Heart right ventricle (tissue), 16 donors: ENCODE measurements at regions not wholly inside any gene's neighbourhood (a gene's known extent, or its start where the extent isn't known, plus 50 kb on each side); places are given as distances from the start of the nearest gene placed in this dataset.
"Not testable (repeated sequence)": the region's sequence is repeated elsewhere in the genome, so short reads cannot be mapped to it uniquely, and the experiment has no call there.

Source experiments
- ATAC-seq, 8 donors: fragments of 200-7000 bp; cut with Tn5 transposase; one replicate each; pipeline ENCODE4 v1.9.1; 2020; ENCODE audit warnings: mild to moderate bottlenecking in 8 of 8, moderate library complexity in 8 of 8, moderate number of reproducible peaks in 1 of 8
- DNase-seq, 2 donors: peaks; one replicate each; pipeline ENCODE4 v3.0.0-alpha.2; 2020
- H3K27ac ChIP-seq, 10 donors: fragments of 200-600 bp; sonication (generic) in 2 of 10; one replicate each; pipeline versions ENCODE4 v1.5.0 to v1.8.0; 2020 to 2022; ENCODE audit warnings: mild to moderate bottlenecking in 3 of 10
- H3K27me3 ChIP-seq, 7 donors: fragments of 200-600 bp; one replicate each; pipeline ENCODE4 v1.8.0; 2021 to 2022; ENCODE audit warnings: mild to moderate bottlenecking in 2 of 7
- H3K36me3 ChIP-seq, 9 donors: fragments of 200-600 bp; sonication (generic) in 1 of 9; one replicate each; pipeline versions ENCODE4 v1.5.0 to v1.8.0; 2020 to 2022; ENCODE audit warnings: mild to moderate bottlenecking in 2 of 9
- H3K4me1 ChIP-seq, 9 donors: fragments of 200-600 bp; sonication (generic) in 1 of 9; one replicate each; pipeline versions ENCODE4 v1.5.0 to v1.8.0; 2020 to 2022; ENCODE audit warnings: mild to moderate bottlenecking in 4 of 9
- H3K4me3 ChIP-seq, 10 donors: fragments of 200-600 bp; sonication (generic) in 2 of 10; one replicate each; pipeline versions ENCODE4 v1.5.0 to v1.8.0; 2020 to 2022; ENCODE audit warnings: mild to moderate bottlenecking in 7 of 10, moderate library complexity in 2 of 10
- H3K9me3 ChIP-seq, 11 donors: fragments of 200-600 bp in 10 of 11; sonication (generic) in 2 of 11; one replicate each; pipeline versions ENCODE4 v1.5.0 to v1.8.0; 2013 to 2022; ENCODE audit warnings: mild to moderate bottlenecking in 2 of 11, control low read depth in 1 of 11, moderate library complexity in 1 of 11
- CTCF ChIP-seq, 9 donors: fragments of 200-600 bp; sonication (generic) in 2 of 9; IDR thresholded peaks; one replicate each; pipeline versions ENCODE4 v1.5.0 to v1.8.0; 2021 to 2022; ENCODE audit warnings: antibody characterized with exemption in 9 of 9, mild to moderate bottlenecking in 5 of 9, moderate library complexity in 1 of 9
- WGBS, 2 donors: extraction: QIAGEN DNeasy Blood & Tissue Kit; methylation state at CpG; one replicate each; pipeline ENCODE4 v1.1.7; 2013; ENCODE audit warnings: inconsistent platforms in 1 of 2; 5-methylcytosine and 5-hydroxymethylcytosine counted together
- intact Hi-C, 10 donors: fragments of 100-400 bp; cut with DNase I; formaldehyde crosslinking; loops; one replicate each; pipeline versions ENCODE4 v1.11.1 to v1.14.2; 2022
- donor health status: Arrhythmogenic right ventricular cardiomyopathy.
- donor health status: ischemic (EF 13 %, LVEDD 7.1; RV severe dilation, severe dysfunction).
- donor health status: healthy with polysubstance abuse.
- donor health status: DM: no; HTN: yes; CAD: no.
- donor health status: DM: no; HTN: no; CAD: no.
- donor health status: ischemic (EF 25% LVEDD 6.9; RV normal size, moderate dysfunction).
- donor health status: ischemic (EF 25% LVEDD 5.7; RV mildly dilated, moderate dysfunction).
- donor health status: healthy.
- donor health status: DM: yes; HTN: yes; CAD: no.
- donor health status: Ischemic cardiomyopathy.
- donor health status: ischemic (EF 35%, LVEDD 5.7; RV mildly dilated, moderate dysfunction).
- donor health status: nonischemic (EF 11% LVEDD 7.7; RV severe dilation, severe dysfunction).
- donor health status: DM: yes; HTN: yes; CAD: no.
- donor health status: PGD.
- donor health status: ischemic (EF 29% LVEDD 5.4; RV normal size, mild dysfunction).
- donor health status: nonischemic (EF 23%, LVEDD 6.1; RV moderate dilation, normal function).

DNA sequence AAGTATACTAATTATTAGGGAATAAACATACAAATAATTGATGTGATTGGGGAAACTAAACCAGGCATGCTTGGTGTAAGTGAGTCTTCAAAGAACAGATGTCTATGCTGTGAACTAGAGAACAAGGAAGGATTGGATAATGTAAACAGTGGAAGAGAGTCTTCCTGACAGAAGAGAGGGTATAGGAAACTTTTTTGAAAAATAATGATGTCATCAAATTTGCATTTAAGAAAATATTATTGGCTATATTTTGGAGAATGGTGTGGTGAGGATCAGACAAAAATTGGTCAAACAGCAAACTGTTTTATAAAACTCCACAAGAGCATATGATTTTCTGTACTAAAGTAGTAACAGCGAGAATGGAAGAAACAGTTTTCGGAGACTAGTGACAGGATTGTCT is 537.7 kb downstream of the TRAM1L1 start:
- WGBS, 2 donors = 85 to 96% methylated on average over 2 of the region's 2 CpGs

GRCh38 chr4:116546759-116547158 is 538.6 kb downstream of the TRAM1L1 start:
- Histone ChIP-seq H3K36me3 (no peaks in the 10 kb centered on the region), H3K27ac (no peak overlapping the region), H3K4me1 (no peaks in the 10 kb centered on the region), H3K4me3 (no peak overlapping the region), H3K9me3 (peaks cover 0 to 6% (median 0%) of the 10 kb centered on the region in 11 donors), H3K27me3 (no peaks in the 10 kb centered on the region)
- 84 to 93% methylated on average over 1 of the region's 1 CpG for WGBS, 2 donors
- no peak for TF ChIP-seq CTCF (IDR thresholded peaks at IDR 0.05)
- intact Hi-C loops = no loop called here
- no peak for DNase-seq
- no peak for ATAC-seq

More for the DNA sequence above, 537.7 kb downstream of the TRAM1L1 start:
- Histone ChIP-seq H3K4me3 (no peak overlapping the region), H3K27me3 (no peaks in the 10 kb centered on the region), H3K36me3 (no peaks in the 10 kb centered on the region), H3K4me1 (no peaks in the 10 kb centered on the region), H3K9me3 (peaks cover 0 to 6% (median 0%) of the 10 kb centered on the region in 11 donors), H3K27ac (no peak overlapping the region)
- no peak for TF ChIP-seq CTCF (IDR thresholded peaks at IDR 0.05)
- DNase-seq = no peak
- intact Hi-C loops = no loop called here
- no peak for ATAC-seq

DNA sequence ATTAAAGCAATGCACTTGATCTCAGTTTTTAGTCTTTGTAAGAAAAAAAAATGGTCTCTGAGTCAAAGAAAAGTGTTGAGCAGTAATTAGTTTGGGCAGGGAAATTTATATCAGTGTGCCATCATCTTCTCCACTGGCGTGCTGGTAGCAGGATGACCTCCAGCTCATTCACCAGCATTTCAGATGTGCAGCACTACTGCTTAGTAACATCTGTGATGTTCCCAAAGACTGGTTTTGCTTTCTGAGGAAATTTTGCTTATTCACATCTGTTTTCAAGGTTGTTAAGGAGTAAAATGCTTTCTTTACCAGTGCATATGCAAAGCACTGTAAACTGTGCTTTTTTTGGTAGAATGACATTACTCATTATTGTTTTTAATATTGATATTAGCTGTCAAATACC is 540.4 kb downstream of the TRAM1L1 start:
- H3K27me3 ChIP-seq = no peaks in the 10 kb centered on the region
- no peak for ATAC-seq
- WGBS, 2 donors = 73 to 74% methylated on average over 1 of the region's 1 CpG
- intact Hi-C loops = no loop called here
- DNase-seq = no peak
- no peaks in the 10 kb centered on the region for H3K36me3 ChIP-seq
- no peaks in the 10 kb centered on the region for H3K4me1 ChIP-seq
- H3K27ac ChIP-seq = no peak overlapping the region
- no peak for TF ChIP-seq CTCF (IDR thresholded peaks at IDR 0.05)
- H3K4me3 ChIP-seq = no peak overlapping the region
- H3K9me3 ChIP-seq = peaks cover 0 to 6% (median 0%) of the 10 kb centered on the region in 11 donors

DNA sequence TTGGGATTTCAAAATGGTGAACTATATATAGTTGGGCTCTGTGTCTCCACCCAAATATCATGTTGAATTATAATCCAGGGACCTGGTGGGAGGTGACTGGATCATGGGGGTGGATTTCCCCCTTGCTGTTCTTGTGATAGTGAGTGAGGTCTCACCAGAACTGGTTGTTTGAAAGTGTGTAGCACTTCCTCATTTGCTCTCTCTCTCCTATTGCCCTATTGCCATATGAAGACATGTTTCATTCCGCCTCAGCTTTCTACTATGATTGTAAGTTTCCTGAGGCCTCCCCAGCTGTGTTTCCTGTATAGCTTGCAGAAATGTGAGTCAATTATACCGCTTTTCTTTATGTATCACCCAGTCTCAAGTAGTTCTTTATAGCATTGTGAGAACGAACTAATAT is 545.6 kb downstream of the TRAM1L1 start:
- DNase-seq (no peak), ATAC-seq (no peak)
- WGBS, 2 donors = 85 to 86% methylated on average over 3 of the region's 3 CpGs
- Histone ChIP-seq H3K27me3 (no peaks in the 10 kb centered on the region), H3K9me3 (no peaks in the 10 kb centered on the region), H3K4me1 (no peaks in the 10 kb centered on the region), H3K4me3 (no peak overlapping the region), H3K36me3 (no peaks in the 10 kb centered on the region), H3K27ac (no peak overlapping the region)
- no peak for TF ChIP-seq CTCF (IDR thresholded peaks at IDR 0.05)
- intact Hi-C loops = no loop called here

DNA sequence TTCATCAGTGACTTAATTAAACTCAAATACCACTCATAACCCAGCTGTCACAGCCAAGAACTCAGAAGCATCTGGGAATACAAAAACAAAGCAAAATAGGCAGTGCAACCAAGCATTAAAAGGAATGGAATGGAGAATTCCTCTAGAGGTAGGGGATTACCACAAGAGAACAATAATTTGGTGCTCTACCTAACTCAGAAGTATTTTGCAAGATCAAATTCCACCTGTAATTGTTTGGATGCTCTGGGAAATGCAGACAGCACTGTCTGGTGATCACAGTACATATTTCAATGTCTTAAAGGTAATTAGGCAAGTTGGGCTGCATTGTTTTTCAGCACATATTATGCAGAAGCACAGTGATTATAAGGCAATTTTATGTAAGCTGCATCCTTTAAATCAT is 547.5 kb downstream of the TRAM1L1 start:
- Histone ChIP-seq H3K4me1 (no peaks in the 10 kb centered on the region), H3K9me3 (no peaks in the 10 kb centered on the region), H3K27me3 (no peaks in the 10 kb centered on the region), H3K36me3 (no peaks in the 10 kb centered on the region), H3K4me3 (no peak overlapping the region), H3K27ac (no peak overlapping the region)
- intact Hi-C loops = no loop called here
- DNase-seq (no peak), ATAC-seq (no peak)
- TF ChIP-seq CTCF (IDR thresholded peaks at IDR 0.05) = no peak

DNA sequence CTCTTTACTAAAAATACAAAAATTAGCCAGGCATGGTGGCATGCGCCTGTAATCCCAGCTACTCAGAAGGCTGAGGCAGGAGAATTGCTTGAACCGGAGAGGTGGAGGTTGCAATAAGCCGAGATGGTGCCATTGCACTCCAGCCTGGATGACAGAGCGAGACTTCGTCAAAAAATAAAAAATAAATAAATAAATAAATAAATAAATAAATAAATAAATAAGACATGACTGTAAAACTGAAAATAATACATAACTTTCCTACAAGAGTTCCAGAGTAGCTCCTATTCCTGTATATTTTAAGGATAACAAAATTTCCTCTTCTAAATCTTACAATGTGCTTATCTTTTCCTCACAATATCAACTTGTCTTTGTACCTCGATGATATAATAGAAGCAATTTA is 549.4 kb downstream of the TRAM1L1 start:
- ATAC-seq, H3K9me3 ChIP-seq, H3K27me3 ChIP-seq, DNase-seq, H3K4me3 ChIP-seq, H3K27ac ChIP-seq, H3K36me3 ChIP-seq, H3K4me1 ChIP-seq, intact Hi-C loops: not testable (repeated sequence)
- WGBS, 2 donors = 89 to 91% methylated on average over 6 of the region's 6 CpGs
